GM12878 (cell line): ENCODE measurements at regions not wholly inside any gene's neighbourhood (a gene's known extent, or its start where the extent isn't known, plus 50 kb on each side); places are given as distances from the start of the nearest gene placed in this dataset.

Experiments used
- ATAC-seq: fragments of 200-7000 bp; cut with Tn5 transposase; 3 replicates; pipeline ENCODE4 v1.9.1; 2020; ENCODE audit warnings: mild to moderate bottlenecking, moderate library complexity
- BruUV-seq: library from RNA; stranded (reverse); fragments of 400-500 nt; replicated peaks from 2 replicates; lab custom pipeline; 2021; lab: Mats Ljungman, UMichigan
- CTCF ChIA-PET: fragments of 300-600 bp; sonication (Branson Sonifier 250); formaldehyde crosslinking; extraction: SDS; loops from one replicate; lab custom pipeline; 2021; ENCODE audit warnings: inconsistent platforms; lab: Yijun Ruan, JAX
- POLR2A ChIA-PET: fragments of 350-600 bp; formaldehyde crosslinking; extraction: SDS; loops from one replicate; lab custom pipeline; 2021; ENCODE audit warnings: inconsistent platforms; lab: Charles Lee
- RAD21 ChIA-PET: fragments of 300-600 bp; sonication (Branson Sonifier 250); formaldehyde crosslinking; loops from one replicate; lab custom pipeline; 2023; ENCODE audit warnings: antibody characterized with exemption; ENCODE audit not compliant: unreplicated experiment; lab: Charles Lee
- SMC1A ChIA-PET: fragments of 300-600 bp; sonication (Branson Sonifier 250); formaldehyde crosslinking; loops from one replicate; lab custom pipeline; 2023; ENCODE audit not compliant: unreplicated experiment, uncharacterized antibody; lab: Charles Lee
- DNase-seq: peaks from one replicate; pipeline ENCODE4 v3.0.0-alpha.2; 2011; ENCODE audit warnings: low read depth, low spot score
- FAIRE-seq: peaks from 3 replicates; lab custom pipeline; 2011; peaks lifted over from hg19 to GRCh38; lab: Jason Lieb, UNC
- H2AFZ ChIP-seq: 2 replicates; pipeline ENCODE4 v1.6.0; 2011; ENCODE audit warnings: low read depth, low read length, control low read depth; ENCODE audit not compliant: control insufficient read depth
- H3K27ac ChIP-seq: 2 replicates; pipeline ENCODE4 v1.5.1; 2011; ENCODE audit warnings: control low read depth; ENCODE audit not compliant: control insufficient read depth, insufficient read depth
- H3K27me3 ChIP-seq, 2 experiments: replicated peaks in 1 of 2; 2 replicates each; pipeline versions ENCODE4 v1.6.0 to v1.6.1; 2011; ENCODE audit warnings: low read length in 1 of 2; ENCODE audit not compliant: control insufficient read depth in 2 of 2, insufficient read depth in 2 of 2
- H3K36me3 ChIP-seq, 2 experiments: 2 replicates each; pipeline ENCODE4 v1.5.1; 2011; ENCODE audit warnings: low read length in 1 of 2; ENCODE audit not compliant: control insufficient read depth in 2 of 2, insufficient read depth in 2 of 2
- H3K4me1 ChIP-seq: 2 replicates; pipeline ENCODE4 v1.6.1; 2011; ENCODE audit warnings: mild to moderate bottlenecking, low read length, moderate library complexity, mixed read lengths; ENCODE audit not compliant: control insufficient read depth, insufficient read depth
- H3K4me2 ChIP-seq: 2 replicates; pipeline ENCODE4 v1.6.0; 2011; ENCODE audit warnings: control low read depth; ENCODE audit not compliant: control insufficient read depth, insufficient read depth
- H3K4me3 ChIP-seq: fragments of 200-600 bp; sonication (generic); 2 replicates; pipeline ENCODE4 v1.5.1; 2016
- H3K79me2 ChIP-seq: 2 replicates; pipeline ENCODE4 v1.6.0; 2011; ENCODE audit warnings: low read length; ENCODE audit not compliant: control insufficient read depth, insufficient read depth
- H3K9ac ChIP-seq: 2 replicates; pipeline ENCODE4 v1.8.0; 2011; ENCODE audit warnings: low read length, control low read depth, mixed read lengths; ENCODE audit not compliant: control insufficient read depth, insufficient read depth
- H3K9me3 ChIP-seq: replicated peaks from 3 replicates; pipeline ENCODE4 v1.5.1; 2011; ENCODE audit warnings: mild to moderate bottlenecking, low read length; ENCODE audit not compliant: control insufficient read depth, insufficient read depth
- H4K20me1 ChIP-seq: 2 replicates; pipeline ENCODE4 v1.6.0; 2011; ENCODE audit not compliant: control insufficient read depth, insufficient read depth
- ATF7 ChIP-seq: fragments of 450-650 bp; IDR thresholded peaks from 2 replicates; pipeline ENCODE4 v1.6.1; 2016; ENCODE audit warnings: low read depth, mild to moderate bottlenecking
- BMI1 ChIP-seq: fragments of 450-650 bp; IDR thresholded peaks from 2 replicates; pipeline ENCODE4 v1.6.1; 2016; ENCODE audit warnings: mild to moderate bottlenecking, moderate library complexity, borderline replicate concordance
- CBX5 ChIP-seq: sonication (generic); IDR thresholded peaks from 2 replicates; pipeline ENCODE4 v1.6.1; 2016; ENCODE audit warnings: low read depth, moderate library complexity, mild to moderate bottlenecking, inconsistent platforms
- CTCF ChIP-seq, 3 experiments: IDR thresholded peaks in 2 of 3; conservative IDR thresholded peaks in 1 of 3; 2 replicates each; pipeline ENCODE4 v1.5.1; 2011; ENCODE audit warnings: low read depth in 3 of 3, low read length in 3 of 3, mild to moderate bottlenecking in 3 of 3, control low read depth in 2 of 3, moderate library complexity in 2 of 3, inconsistent platforms in 1 of 3, mixed read lengths in 1 of 3; ENCODE audit not compliant: control insufficient read depth in 2 of 3, insufficient read depth in 1 of 3; ENCODE audit errors: extremely low read depth in 1 of 3
- E4F1 ChIP-seq: fragments of 450-650 bp; IDR thresholded peaks from 2 replicates; pipeline ENCODE4 v1.6.1; 2018; ENCODE audit warnings: borderline replicate concordance, mild to moderate bottlenecking; ENCODE audit not compliant: partially characterized antibody
- FOS ChIP-seq: IDR thresholded peaks from 3 replicates; pipeline ENCODE4 v1.6.1; 2011; ENCODE audit warnings: borderline replicate concordance; ENCODE audit not compliant: insufficient read length; ENCODE audit errors: extremely low read depth
- IKZF1 ChIP-seq: fragments of 450-650 bp; conservative IDR thresholded peaks from 2 replicates; pipeline ENCODE4 v1.6.1; 2017; ENCODE audit warnings: antibody characterized with exemption, mild to moderate bottlenecking
- JUND ChIP-seq: IDR thresholded peaks from 2 replicates; pipeline ENCODE4 v1.6.1; 2012; ENCODE audit warnings: low read depth, mild to moderate bottlenecking, low read length, improper control_type of control experiment, moderate library complexity
- NFYB ChIP-seq: IDR thresholded peaks from 2 replicates; pipeline ENCODE4 v1.6.1; 2011; ENCODE audit warnings: low read depth, mild to moderate bottlenecking, low read length, improper control_type of control experiment, moderate library complexity; ENCODE audit not compliant: insufficient read depth
- PAX5 ChIP-seq: IDR thresholded peaks from 2 replicates; pipeline ENCODE4 v1.6.1; 2011; ENCODE audit warnings: low read depth, low read length, borderline replicate concordance
- PML ChIP-seq: IDR thresholded peaks from 2 replicates; pipeline ENCODE4 v1.6.1; 2012; ENCODE audit warnings: low read length, inconsistent platforms
- POLR2AphosphoS2 ChIP-seq: IDR thresholded peaks from 2 replicates; pipeline ENCODE4 v1.6.1; 2011; ENCODE audit warnings: low read depth, mild to moderate bottlenecking, low read length, improper control_type of control experiment, moderate library complexity
- RAD21 ChIP-seq: IDR thresholded peaks from 2 replicates; pipeline ENCODE4 v1.6.1; 2011; ENCODE audit warnings: mild to moderate bottlenecking, low read depth, low read length, moderate library complexity; ENCODE audit not compliant: insufficient read depth
- SMC3 ChIP-seq: IDR thresholded peaks from 2 replicates; pipeline ENCODE4 v1.6.1; 2011; ENCODE audit warnings: low read length, improper control_type of control experiment, borderline replicate concordance
- SRF ChIP-seq, 2 experiments: IDR thresholded peaks; 2 replicates each; pipeline ENCODE4 v1.6.1; 2011; ENCODE audit warnings: low read depth in 2 of 2, low read length in 2 of 2, mild to moderate bottlenecking in 1 of 2, moderate library complexity in 1 of 2
- ZNF592 ChIP-seq: fragments of 450-650 bp; IDR thresholded peaks from 2 replicates; pipeline ENCODE4 v1.6.1; 2017; ENCODE audit warnings: mild to moderate bottlenecking, moderate library complexity
- ZSCAN29 ChIP-seq: fragments of 450-650 bp; IDR thresholded peaks from 2 replicates; pipeline ENCODE4 v1.6.1; 2017; ENCODE audit warnings: mild to moderate bottlenecking, moderate library complexity
- WGBS: methylation state at CpG from one replicate; pipeline ENCODE4 v1.1.6; 2016; ENCODE audit warnings: low lambda C conversion rate; ENCODE audit not compliant: insufficient replicate concordance, insufficient coverage; ENCODE audit errors: missing lambda C conversion rate; 5-methylcytosine and 5-hydroxymethylcytosine counted together
- in situ Hi-C: fragments of 300-500 bp; cut with MboI; formaldehyde crosslinking; loops from 9 replicates; pipeline ENCODE4 v1.14.3; 2018; ENCODE audit warnings: mixed read lengths
- intact Hi-C: fragments of 100-400 bp; cut with micrococcal nuclease; formaldehyde crosslinking; loops from one replicate; pipeline ENCODE4 v1.14.2; 2022; ENCODE audit not compliant: unreplicated experiment

GRCh38 chr14:38143170-38143569 lies 64.5 kb upstream of the SSTR1 start:
- ATAC-seq (no peak), FAIRE-seq (no peak), DNase-seq (no peak)
- in situ Hi-C loops: no loop called here
- Histone ChIP-seq H2AFZ (no peak overlapping the region), H3K4me2 (no peak overlapping the region), H3K79me2 (no peaks in the 10 kb centered on the region), H3K9ac (no peak overlapping the region), H3K27me3 (no peaks in the 10 kb centered on the region), H3K4me1 (no peaks in the 10 kb centered on the region), H3K4me3 (no peak overlapping the region), H3K36me3 (no peaks in the 10 kb centered on the region), H3K9me3 (no peaks in the 10 kb centered on the region), H4K20me1 (no peaks in the 10 kb centered on the region), H3K27ac (no peak overlapping the region)
- ChIA-PET RAD21 (no interaction called here), SMC1A (no interaction called here), CTCF (no interaction called here), POLR2A (no interaction called here)
- 35% methylated on average over 4 of the region's 4 CpGs for WGBS
- intact Hi-C loops: no loop called here
- no TSS peak for BruUV-seq
- no peak for TF ChIP-seq CTCF (IDR thresholded peaks at IDR 0.05 in 2 of 3, conservative IDR thresholded peaks at IDR 0.05 in 1 of 3; ENCODE audit: control insufficient read depth in 2 of 3, extremely low read depth in 1 of 3, insufficient read depth in 1 of 3, low read depth in 3 of 3, low read length in 3 of 3)
- no peak for TF ChIP-seq ZNF592
- no peak for TF ChIP-seq POLR2AphosphoS2
- no peak for TF ChIP-seq FOS
- no peak for TF ChIP-seq RAD21
- TF ChIP-seq CBX5: no peak
- TF ChIP-seq SMC3: no peak
- no peak for TF ChIP-seq JUND
- TF ChIP-seq ATF7: no peak
- no peak for TF ChIP-seq SRF (IDR thresholded peaks at IDR 0.05; ENCODE audit: low read depth in 2 of 2, low read length in 2 of 2)
- no peak for TF ChIP-seq PML
- no peak for TF ChIP-seq PAX5
- no peak for TF ChIP-seq NFYB
- TF ChIP-seq BMI1: no peak
- TF ChIP-seq IKZF1: no peak
- no peak for TF ChIP-seq E4F1
- no peak for TF ChIP-seq ZSCAN29
